ENCODE measurements at regions not wholly inside any gene's neighbourhood (a gene's known extent, or its start where the extent isn't known, plus 50 kb on each side); places are given as distances from the start of the nearest gene placed in this dataset.

DNA sequence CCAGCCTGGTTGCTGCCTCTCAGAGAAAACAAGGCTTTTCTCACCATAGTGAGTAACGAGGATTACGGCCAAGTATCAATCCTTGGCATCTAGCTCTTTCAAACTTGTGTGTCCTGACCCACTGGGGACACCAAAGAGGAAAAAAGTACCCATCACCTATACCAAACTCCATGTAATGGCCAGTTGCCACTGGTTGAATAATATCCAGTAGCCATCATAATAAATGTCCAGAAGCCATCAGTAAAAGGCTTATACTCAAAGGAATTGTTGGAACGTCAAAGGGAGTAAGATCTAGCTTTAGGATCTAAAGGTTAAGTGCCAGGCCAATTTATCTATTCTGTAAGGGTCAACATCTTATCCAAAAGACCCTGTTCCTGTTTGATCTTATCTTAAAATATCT lies 91.1 kb downstream of the PTPRS start:
- WGBS (ENCODE audit: missing lambda C conversion rate): 87% methylated on average over 3 of the region's 3 CpGs
- ChIA-PET CTCF (interaction anchor here (0.6 kb wide), 2 partner anchors 9 to 100 kb away, joined by 3 read pairs; no protein-coding TSS in a partner anchor), POLR2A (no interaction called here)
- ATAC-seq (no peak), FAIRE-seq (no peak), DNase-seq (ENCODE audit: low read depth in 1 of 2, low spot score in 1 of 2) (no peak)
- no peak overlapping the region for H3K27ac ChIP-seq
- TF ChIP-seq, protein P1, sequence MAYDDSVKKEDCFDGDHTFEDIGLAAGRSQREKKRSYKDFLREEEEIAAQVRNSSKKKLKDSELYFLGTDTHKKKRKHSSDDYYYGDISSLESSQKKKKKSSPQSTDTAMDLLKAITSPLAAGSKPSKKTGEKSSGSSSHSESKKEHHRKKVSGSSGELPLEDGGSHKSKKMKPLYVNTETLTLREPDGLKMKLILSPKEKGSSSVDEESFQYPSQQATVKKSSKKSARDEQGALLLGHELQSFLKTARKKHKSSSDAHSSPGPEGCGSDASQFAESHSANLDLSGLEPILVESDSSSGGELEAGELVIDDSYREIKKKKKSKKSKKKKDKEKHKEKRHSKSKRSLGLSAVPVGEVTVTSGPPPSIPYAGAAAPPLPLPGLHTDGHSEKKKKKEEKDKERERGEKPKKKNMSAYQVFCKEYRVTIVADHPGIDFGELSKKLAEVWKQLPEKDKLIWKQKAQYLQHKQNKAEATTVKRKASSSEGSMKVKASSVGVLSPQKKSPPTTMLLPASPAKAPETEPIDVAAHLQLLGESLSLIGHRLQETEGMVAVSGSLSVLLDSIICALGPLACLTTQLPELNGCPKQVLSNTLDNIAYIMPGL (CRISPR knock-in tag; IDR thresholded peaks at IDR 0.05; ENCODE audit: borderline replicate concordance): no peak
- no peak for TF ChIP-seq NR3C1 (IDR thresholded peaks at IDR 0.05)
- no peak for TF ChIP-seq HOXB13 (CRISPR knock-in tag; IDR thresholded peaks at IDR 0.05; ENCODE audit: low read depth)
- TF ChIP-seq KDM5A (IDR thresholded peaks at IDR 0.05): no peak
- TF ChIP-seq FOXS1 (CRISPR knock-in tag; IDR thresholded peaks at IDR 0.05): no peak
- no peak for TF ChIP-seq RCOR1 (IDR thresholded peaks at IDR 0.05; ENCODE audit: low read depth, low read length)
- TF ChIP-seq, protein P2, sequence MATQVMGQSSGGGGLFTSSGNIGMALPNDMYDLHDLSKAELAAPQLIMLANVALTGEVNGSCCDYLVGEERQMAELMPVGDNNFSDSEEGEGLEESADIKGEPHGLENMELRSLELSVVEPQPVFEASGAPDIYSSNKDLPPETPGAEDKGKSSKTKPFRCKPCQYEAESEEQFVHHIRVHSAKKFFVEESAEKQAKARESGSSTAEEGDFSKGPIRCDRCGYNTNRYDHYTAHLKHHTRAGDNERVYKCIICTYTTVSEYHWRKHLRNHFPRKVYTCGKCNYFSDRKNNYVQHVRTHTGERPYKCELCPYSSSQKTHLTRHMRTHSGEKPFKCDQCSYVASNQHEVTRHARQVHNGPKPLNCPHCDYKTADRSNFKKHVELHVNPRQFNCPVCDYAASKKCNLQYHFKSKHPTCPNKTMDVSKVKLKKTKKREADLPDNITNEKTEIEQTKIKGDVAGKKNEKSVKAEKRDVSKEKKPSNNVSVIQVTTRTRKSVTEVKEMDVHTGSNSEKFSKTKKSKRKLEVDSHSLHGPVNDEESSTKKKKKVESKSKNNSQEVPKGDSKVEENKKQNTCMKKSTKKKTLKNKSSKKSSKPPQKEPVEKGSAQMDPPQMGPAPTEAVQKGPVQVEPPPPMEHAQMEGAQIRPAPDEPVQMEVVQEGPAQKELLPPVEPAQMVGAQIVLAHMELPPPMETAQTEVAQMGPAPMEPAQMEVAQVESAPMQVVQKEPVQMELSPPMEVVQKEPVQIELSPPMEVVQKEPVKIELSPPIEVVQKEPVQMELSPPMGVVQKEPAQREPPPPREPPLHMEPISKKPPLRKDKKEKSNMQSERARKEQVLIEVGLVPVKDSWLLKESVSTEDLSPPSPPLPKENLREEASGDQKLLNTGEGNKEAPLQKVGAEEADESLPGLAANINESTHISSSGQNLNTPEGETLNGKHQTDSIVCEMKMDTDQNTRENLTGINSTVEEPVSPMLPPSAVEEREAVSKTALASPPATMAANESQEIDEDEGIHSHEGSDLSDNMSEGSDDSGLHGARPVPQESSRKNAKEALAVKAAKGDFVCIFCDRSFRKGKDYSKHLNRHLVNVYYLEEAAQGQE (IDR thresholded peaks at IDR 0.05): no peak
- no peak for TF ChIP-seq HOXB5 (CRISPR knock-in tag; IDR thresholded peaks at IDR 0.05)
- no peak for TF ChIP-seq ZSCAN20 (CRISPR knock-in tag; IDR thresholded peaks at IDR 0.05)
- no peak for TF ChIP-seq RNF2 (IDR thresholded peaks at IDR 0.05; ENCODE audit: borderline replicate concordance, low read depth)
- TF ChIP-seq JUNB (IDR thresholded peaks at IDR 0.05): no peak
- no peak for TF ChIP-seq FOSL2 (IDR thresholded peaks at IDR 0.05)
- TF ChIP-seq FOSL2 (CRISPR knock-in tag; IDR thresholded peaks at IDR 0.05): no peak
- TF ChIP-seq, protein P3, sequence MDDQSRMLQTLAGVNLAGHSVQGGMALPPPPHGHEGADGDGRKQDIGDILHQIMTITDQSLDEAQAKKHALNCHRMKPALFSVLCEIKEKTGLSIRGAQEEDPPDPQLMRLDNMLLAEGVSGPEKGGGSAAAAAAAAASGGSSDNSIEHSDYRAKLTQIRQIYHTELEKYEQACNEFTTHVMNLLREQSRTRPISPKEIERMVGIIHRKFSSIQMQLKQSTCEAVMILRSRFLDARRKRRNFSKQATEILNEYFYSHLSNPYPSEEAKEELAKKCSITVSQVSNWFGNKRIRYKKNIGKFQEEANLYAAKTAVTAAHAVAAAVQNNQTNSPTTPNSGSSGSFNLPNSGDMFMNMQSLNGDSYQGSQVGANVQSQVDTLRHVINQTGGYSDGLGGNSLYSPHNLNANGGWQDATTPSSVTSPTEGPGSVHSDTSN (IDR thresholded peaks at IDR 0.05): no peak
- TF ChIP-seq MAZ (IDR thresholded peaks at IDR 0.05; ENCODE audit: borderline replicate concordance, low read depth, low read length): no peak
- TF ChIP-seq, protein P4, sequence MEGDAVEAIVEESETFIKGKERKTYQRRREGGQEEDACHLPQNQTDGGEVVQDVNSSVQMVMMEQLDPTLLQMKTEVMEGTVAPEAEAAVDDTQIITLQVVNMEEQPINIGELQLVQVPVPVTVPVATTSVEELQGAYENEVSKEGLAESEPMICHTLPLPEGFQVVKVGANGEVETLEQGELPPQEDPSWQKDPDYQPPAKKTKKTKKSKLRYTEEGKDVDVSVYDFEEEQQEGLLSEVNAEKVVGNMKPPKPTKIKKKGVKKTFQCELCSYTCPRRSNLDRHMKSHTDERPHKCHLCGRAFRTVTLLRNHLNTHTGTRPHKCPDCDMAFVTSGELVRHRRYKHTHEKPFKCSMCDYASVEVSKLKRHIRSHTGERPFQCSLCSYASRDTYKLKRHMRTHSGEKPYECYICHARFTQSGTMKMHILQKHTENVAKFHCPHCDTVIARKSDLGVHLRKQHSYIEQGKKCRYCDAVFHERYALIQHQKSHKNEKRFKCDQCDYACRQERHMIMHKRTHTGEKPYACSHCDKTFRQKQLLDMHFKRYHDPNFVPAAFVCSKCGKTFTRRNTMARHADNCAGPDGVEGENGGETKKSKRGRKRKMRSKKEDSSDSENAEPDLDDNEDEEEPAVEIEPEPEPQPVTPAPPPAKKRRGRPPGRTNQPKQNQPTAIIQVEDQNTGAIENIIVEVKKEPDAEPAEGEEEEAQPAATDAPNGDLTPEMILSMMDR (IDR thresholded peaks at IDR 0.05): no peak
- H3K9me3 ChIP-seq: no peaks in the 10 kb centered on the region; the same call in 2 of the 3 replicates
- no peaks in the 10 kb centered on the region for H3K4me1 ChIP-seq
- H3K4me3 ChIP-seq: no peak overlapping the region
- H3K4me2 ChIP-seq: no peak overlapping the region

DNA sequence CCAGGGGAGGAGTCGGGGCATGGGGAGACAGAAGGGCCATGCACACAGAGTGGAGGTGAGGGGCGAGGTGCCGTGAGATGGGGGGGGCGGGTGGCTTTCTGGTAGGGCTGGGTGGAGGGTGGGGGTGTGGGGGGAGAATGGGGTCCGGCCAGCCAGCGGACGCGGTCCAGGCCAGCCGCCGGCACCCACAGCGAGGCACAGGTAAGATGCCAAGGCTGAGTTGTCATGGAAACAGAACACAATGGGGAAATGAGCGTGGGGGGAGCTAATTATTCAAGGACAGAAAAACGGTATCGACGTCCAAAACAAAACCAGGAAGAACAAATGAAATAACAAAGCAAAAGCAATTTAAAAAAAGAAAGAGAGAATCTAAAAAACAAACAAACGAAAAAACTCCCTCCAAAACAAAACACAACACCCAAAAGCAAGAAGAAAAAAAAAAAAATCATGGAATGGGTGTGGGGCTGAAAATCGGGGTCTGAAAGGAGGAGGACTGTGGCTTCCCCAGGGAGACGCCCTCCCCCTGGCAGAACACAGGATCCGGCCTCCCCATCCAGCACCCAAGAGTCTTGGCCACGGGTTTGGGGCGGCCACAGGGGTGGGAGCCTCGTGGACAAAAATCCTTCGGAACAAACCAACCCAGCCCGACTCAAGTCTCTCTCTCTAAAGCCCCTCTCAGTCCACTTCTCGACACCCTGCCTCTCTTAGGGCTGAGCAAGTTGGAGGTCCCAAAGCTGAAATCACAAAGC lies 92.5 kb downstream of the PTPRS start:
- FAIRE-seq (no peak), ATAC-seq (no peak), DNase-seq (ENCODE audit: low read depth in 1 of 2, low spot score in 1 of 2) (no peak)
- Histone ChIP-seq H3K9me3 (no peaks in the 10 kb centered on the region), H3K4me3 (no peak overlapping the region), H3K4me1 (no peaks in the 10 kb centered on the region), H3K27ac (no peak overlapping the region), H3K4me2 (no peak overlapping the region)
- ChIA-PET POLR2A (no interaction called here), CTCF (no interaction called here)
- 85% methylated on average over 18 of the region's 25 CpGs for WGBS (ENCODE audit: missing lambda C conversion rate)
- TF ChIP-seq SREBF2 (IDR thresholded peaks at IDR 0.05) (no peak), BHLHE40 (IDR thresholded peaks at IDR 0.05; ENCODE audit: low read depth, low read length) (no peak), ZNF302 (CRISPR knock-in tag; IDR thresholded peaks at IDR 0.05) (no peak), ZC3H11A (IDR thresholded peaks at IDR 0.05) (no peak), RNF2 (IDR thresholded peaks at IDR 0.05; ENCODE audit: borderline replicate concordance, low read depth) (no peak)
- TF ChIP-seq, protein P3 (IDR thresholded peaks at IDR 0.05): no peak
- TF ChIP-seq, protein P5, sequence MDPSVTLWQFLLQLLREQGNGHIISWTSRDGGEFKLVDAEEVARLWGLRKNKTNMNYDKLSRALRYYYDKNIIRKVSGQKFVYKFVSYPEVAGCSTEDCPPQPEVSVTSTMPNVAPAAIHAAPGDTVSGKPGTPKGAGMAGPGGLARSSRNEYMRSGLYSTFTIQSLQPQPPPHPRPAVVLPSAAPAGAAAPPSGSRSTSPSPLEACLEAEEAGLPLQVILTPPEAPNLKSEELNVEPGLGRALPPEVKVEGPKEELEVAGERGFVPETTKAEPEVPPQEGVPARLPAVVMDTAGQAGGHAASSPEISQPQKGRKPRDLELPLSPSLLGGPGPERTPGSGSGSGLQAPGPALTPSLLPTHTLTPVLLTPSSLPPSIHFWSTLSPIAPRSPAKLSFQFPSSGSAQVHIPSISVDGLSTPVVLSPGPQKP (IDR thresholded peaks at IDR 0.05; ENCODE audit: low read depth, low read length): no peak
- TF ChIP-seq, protein P4 (IDR thresholded peaks at IDR 0.05): no peak

Data from A549 (cell line).